ENCODE measurements at regions not wholly inside any gene's neighbourhood (a gene's known extent, or its start where the extent isn't known, plus 50 kb on each side); places are given as distances from the start of the nearest gene placed in this dataset.

DNA sequence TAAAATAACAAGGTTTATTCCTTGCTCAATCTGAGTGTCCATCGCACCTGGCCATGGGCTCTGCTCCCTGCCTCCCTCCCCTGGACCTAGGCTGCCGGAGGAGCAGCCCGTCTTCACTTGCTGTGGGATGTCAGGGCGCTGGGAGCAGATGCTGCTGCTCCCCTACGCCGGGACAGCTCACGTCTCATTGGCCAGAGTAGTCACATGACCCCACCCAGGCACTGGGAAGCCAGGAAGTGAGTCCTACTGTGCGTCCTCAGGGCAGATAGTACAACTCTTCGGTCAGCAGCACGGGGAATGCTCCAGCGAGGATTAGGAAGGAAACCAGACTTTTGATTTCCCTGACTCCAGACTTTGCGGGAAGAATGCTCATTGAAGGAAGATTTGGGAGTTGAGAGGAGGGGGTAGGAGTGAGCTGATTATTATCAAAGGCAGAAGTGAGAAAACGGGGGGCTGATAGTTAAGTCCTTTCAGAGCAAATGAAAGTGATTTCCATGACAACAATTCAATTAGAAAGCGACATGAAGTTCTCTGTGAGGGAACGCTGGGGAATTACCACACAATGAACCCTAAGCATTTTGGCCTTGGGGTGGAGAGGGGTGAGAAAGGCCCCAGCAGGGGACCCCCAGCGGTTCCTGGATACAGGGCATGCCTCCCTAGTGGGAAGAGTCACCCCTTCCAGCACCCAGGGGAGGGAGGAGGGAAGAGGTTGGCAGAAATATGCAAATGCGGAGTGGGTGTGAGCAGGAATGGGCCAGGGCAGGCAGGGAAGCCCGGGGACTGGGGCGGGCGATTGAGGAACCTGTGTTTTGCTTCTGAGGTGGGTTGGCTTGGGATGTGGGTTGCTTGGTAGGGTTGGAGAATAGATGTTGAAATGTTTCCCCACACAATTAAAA is 215.5 kb downstream of the AACS start:
- peaks cover 88% of the 10 kb centered on the region for H3K27me3 ChIP-seq (ENCODE audit: low read length)
- no peak overlapping the region for H3K27ac ChIP-seq (ENCODE audit: low read length)
- H3K9ac ChIP-seq (ENCODE audit: low read length) = no peak overlapping the region
- TF ChIP-seq EZH2phosphoT487 (IDR thresholded peaks at IDR 0.05; ENCODE audit: borderline replicate concordance, low read length) = no peak
- TF ChIP-seq EZH2 (IDR thresholded peaks at IDR 0.05; ENCODE audit: low read length, unreplicated experiment) = no peak
- TF ChIP-seq CTCF (conservative IDR thresholded peaks at IDR 0.05; ENCODE audit: low read depth, low read length) = no peak
- no peaks in the 10 kb centered on the region for H3K4me1 ChIP-seq (ENCODE audit: insufficient read depth, low read length)
- CTCF ChIA-PET = no interaction called here
- no TSS peak for BruUV-seq (replicated peaks)
- no peaks in the 10 kb centered on the region for H3K79me2 ChIP-seq (ENCODE audit: low read length)
- H2AFZ ChIP-seq (ENCODE audit: low read length) = no peak overlapping the region
- no peaks in the 10 kb centered on the region for H3F3A ChIP-seq (ENCODE audit: low read length, unreplicated experiment)
- DNase-seq (no peak), ATAC-seq (no peak)
- no peaks in the 10 kb centered on the region for H4K20me1 ChIP-seq (ENCODE audit: low read length)
- H3K36me3 ChIP-seq (ENCODE audit: low read depth, low read length) = no peaks in the 10 kb centered on the region
- H3K9me3 ChIP-seq (ENCODE audit: low read length) = no peaks in the 10 kb centered on the region
- no peak overlapping the region for H3K4me3 ChIP-seq (ENCODE audit: low read length)
- H3K9me2 ChIP-seq (replicated peaks; ENCODE audit: low read length) = no peaks in the 10 kb centered on the region
- intact Hi-C loops (cut with micrococcal nuclease) = no loop called here
- H3K4me2 ChIP-seq (ENCODE audit: low read length) = no peak overlapping the region
- POLR2A ChIA-PET (ENCODE audit: unreplicated experiment) = no interaction called here

DNA sequence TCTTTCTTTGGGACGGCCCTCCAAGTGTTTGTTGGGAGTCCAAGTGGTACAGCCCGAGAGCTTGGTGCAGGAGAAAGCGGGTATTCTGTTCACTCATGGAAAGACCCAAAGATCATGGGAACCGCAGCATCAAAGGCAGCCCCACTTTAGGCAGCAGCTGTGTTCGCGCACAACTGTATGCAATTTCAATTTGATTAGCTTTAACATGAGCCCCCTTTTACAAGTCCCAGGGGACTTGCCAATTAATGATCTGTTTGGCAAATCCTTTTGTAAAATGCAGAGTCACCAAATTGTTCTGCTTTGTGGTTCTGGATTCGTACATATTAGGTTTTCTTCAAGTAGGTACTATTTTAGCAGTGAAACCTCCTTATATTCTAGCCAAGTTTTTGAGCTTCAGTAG is 217.7 kb downstream of the AACS start:
- Histone ChIP-seq H3F3A (ENCODE audit: low read length, unreplicated experiment) (no peaks in the 10 kb centered on the region), H3K4me1 (ENCODE audit: insufficient read depth, low read length) (no peaks in the 10 kb centered on the region), H3K4me2 (ENCODE audit: low read length) (no peak overlapping the region), H3K9ac (ENCODE audit: low read length) (no peak overlapping the region), H3K9me2 (replicated peaks; ENCODE audit: low read length) (no peaks in the 10 kb centered on the region), H3K79me2 (ENCODE audit: low read length) (no peaks in the 10 kb centered on the region), H3K27ac (ENCODE audit: low read length) (no peak overlapping the region), H3K9me3 (ENCODE audit: low read length) (no peaks in the 10 kb centered on the region), H3K27me3 (ENCODE audit: low read length) (peaks cover 86% of the 10 kb centered on the region), H2AFZ (ENCODE audit: low read length) (no peak overlapping the region), H3K4me3 (ENCODE audit: low read length) (no peak overlapping the region), H4K20me1 (ENCODE audit: low read length) (no peaks in the 10 kb centered on the region), H3K36me3 (ENCODE audit: low read depth, low read length) (no peaks in the 10 kb centered on the region)
- intact Hi-C loops (cut with micrococcal nuclease) = no loop called here
- no TSS peak for BruUV-seq (replicated peaks)
- ChIA-PET POLR2A (ENCODE audit: unreplicated experiment) (no interaction called here), CTCF (no interaction called here)
- TF ChIP-seq EZH2 (IDR thresholded peaks at IDR 0.05; ENCODE audit: low read length, unreplicated experiment) (no peak), EZH2phosphoT487 (IDR thresholded peaks at IDR 0.05; ENCODE audit: borderline replicate concordance, low read length) (no peak), CTCF (conservative IDR thresholded peaks at IDR 0.05; ENCODE audit: low read depth, low read length) (no peak)
- DNase-seq (no peak), ATAC-seq (no peak)

DNA sequence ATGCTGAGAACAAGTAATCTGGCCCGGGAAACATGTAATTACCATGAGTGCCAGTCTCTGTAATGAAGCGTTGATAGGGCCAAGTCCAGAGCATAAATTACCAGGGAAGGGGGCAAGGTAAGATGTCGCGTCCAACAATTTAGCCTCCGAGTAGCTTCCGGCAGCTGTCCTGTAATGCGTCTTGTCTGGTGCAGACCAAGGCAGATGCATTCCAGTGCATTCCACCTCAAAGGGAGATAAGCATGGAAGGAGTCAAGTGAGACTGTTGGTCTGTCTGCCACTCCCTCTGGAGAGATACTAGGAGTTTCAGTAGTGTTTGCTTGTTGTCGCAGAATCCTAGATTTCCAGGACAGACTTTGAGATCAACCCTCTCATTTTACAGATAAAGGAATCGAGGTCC is 218.3 kb downstream of the AACS start:
- no peaks in the 10 kb centered on the region for H3F3A ChIP-seq (ENCODE audit: low read length, unreplicated experiment)
- no peaks in the 10 kb centered on the region for H3K9me3 ChIP-seq (ENCODE audit: low read length)
- DNase-seq = no peak
- BruUV-seq (replicated peaks) = no TSS peak
- H3K4me1 ChIP-seq (ENCODE audit: insufficient read depth, low read length) = no peaks in the 10 kb centered on the region
- ATAC-seq = no peak
- CTCF ChIA-PET = no interaction called here
- H3K9ac ChIP-seq (ENCODE audit: low read length) = no peak overlapping the region
- POLR2A ChIA-PET (ENCODE audit: unreplicated experiment) = no interaction called here
- no peaks in the 10 kb centered on the region for H4K20me1 ChIP-seq (ENCODE audit: low read length)
- H3K79me2 ChIP-seq (ENCODE audit: low read length) = no peaks in the 10 kb centered on the region
- no peaks in the 10 kb centered on the region for H3K9me2 ChIP-seq (replicated peaks; ENCODE audit: low read length)
- peaks cover 85% of the 10 kb centered on the region for H3K27me3 ChIP-seq (ENCODE audit: low read length)
- H3K4me3 ChIP-seq (ENCODE audit: low read length) = no peak overlapping the region
- intact Hi-C loops (cut with micrococcal nuclease) = no loop called here
- H2AFZ ChIP-seq (ENCODE audit: low read length) = no peak overlapping the region
- H3K27ac ChIP-seq (ENCODE audit: low read length) = no peak overlapping the region
- H3K36me3 ChIP-seq (ENCODE audit: low read depth, low read length) = no peaks in the 10 kb centered on the region
- no peak for TF ChIP-seq EZH2 (IDR thresholded peaks at IDR 0.05; ENCODE audit: low read length, unreplicated experiment)
- no peak for TF ChIP-seq CTCF (conservative IDR thresholded peaks at IDR 0.05; ENCODE audit: low read depth, low read length)
- TF ChIP-seq EZH2phosphoT487 (IDR thresholded peaks at IDR 0.05; ENCODE audit: borderline replicate concordance, low read length) = no peak
- H3K4me2 ChIP-seq (ENCODE audit: low read length) = no peak overlapping the region

All from PC-3 (cell line).